Bronchial epithelial cell (primary cell): ENCODE measurements at regions not wholly inside any gene's neighbourhood (a gene's known extent, or its start where the extent isn't known, plus 50 kb on each side); places are given as distances from the start of the nearest gene placed in this dataset.

ENCODE experiments used
- DNase-seq: peaks from one replicate; pipeline ENCODE4 v3.0.0-alpha.2; 2010; ENCODE audit warnings: low read depth
- FAIRE-seq: peaks from 2 replicates; lab custom pipeline; 2011; peaks lifted over from hg19 to GRCh38; lab: Jason Lieb, UNC
- H3K27me3 ChIP-seq: 2 replicates; pipeline ENCODE4 v1.5.1; 2011; ENCODE audit warnings: low read length; ENCODE audit not compliant: control insufficient read depth, insufficient read depth
- H3K36me3 ChIP-seq: 2 replicates; pipeline ENCODE4 v1.5.1; 2011; ENCODE audit warnings: low read length; ENCODE audit not compliant: control insufficient read depth, insufficient read depth
- H3K4me3 ChIP-seq: 2 replicates; pipeline ENCODE4 v1.5.1; 2011; ENCODE audit warnings: mild to moderate bottlenecking, low read depth, low read length, control low read depth
- TF ChIP-seq, protein P1 (sequence below): IDR thresholded peaks from 2 replicates; pipeline ENCODE4 v1.5.1; 2011; ENCODE audit warnings: mild to moderate bottlenecking, moderate library complexity, low read length, control low read depth, inconsistent platforms; ENCODE audit not compliant: insufficient read depth, severe bottlenecking

DNA sequence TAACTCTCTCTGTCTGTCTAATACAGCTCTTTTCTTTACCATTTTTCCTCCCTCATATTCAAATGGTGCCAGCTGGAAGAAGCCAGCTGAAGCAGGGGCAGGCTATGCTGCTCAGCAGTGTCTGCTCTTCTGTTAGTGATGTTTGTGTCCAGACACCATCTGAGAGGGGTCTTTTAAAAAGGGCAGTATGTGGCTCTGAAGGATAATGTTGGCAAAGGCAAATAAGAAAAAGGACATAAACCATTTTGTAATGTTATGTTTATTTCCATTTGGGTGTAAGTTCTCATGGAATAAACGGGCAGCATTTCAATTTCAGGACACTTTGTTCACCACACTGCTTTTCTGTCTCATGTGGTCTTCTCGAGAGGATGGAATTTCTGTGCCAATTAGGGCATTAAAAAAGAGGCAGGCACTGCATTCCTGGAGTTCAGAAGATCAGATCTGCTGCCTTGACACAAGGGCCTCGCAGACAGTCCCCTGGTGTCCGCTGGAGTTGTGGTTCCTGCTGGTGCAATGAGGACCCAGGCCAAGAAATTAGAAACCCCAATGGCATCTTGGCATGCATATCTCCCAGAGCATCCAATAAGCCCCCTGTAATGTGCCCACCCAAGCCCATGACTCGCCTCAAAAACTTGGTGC, 109.0 kb upstream of the ELMO1 start:
- Histone ChIP-seq H3K36me3 (no peaks in the 10 kb centered on the region), H3K4me3 (no peak overlapping the region), H3K27me3 (peaks cover 3% of the 10 kb centered on the region)
- TF ChIP-seq, protein P1, sequence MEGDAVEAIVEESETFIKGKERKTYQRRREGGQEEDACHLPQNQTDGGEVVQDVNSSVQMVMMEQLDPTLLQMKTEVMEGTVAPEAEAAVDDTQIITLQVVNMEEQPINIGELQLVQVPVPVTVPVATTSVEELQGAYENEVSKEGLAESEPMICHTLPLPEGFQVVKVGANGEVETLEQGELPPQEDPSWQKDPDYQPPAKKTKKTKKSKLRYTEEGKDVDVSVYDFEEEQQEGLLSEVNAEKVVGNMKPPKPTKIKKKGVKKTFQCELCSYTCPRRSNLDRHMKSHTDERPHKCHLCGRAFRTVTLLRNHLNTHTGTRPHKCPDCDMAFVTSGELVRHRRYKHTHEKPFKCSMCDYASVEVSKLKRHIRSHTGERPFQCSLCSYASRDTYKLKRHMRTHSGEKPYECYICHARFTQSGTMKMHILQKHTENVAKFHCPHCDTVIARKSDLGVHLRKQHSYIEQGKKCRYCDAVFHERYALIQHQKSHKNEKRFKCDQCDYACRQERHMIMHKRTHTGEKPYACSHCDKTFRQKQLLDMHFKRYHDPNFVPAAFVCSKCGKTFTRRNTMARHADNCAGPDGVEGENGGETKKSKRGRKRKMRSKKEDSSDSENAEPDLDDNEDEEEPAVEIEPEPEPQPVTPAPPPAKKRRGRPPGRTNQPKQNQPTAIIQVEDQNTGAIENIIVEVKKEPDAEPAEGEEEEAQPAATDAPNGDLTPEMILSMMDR, result no peak
- DNase-seq (no peak), FAIRE-seq (peak; percentile 7)

DNA sequence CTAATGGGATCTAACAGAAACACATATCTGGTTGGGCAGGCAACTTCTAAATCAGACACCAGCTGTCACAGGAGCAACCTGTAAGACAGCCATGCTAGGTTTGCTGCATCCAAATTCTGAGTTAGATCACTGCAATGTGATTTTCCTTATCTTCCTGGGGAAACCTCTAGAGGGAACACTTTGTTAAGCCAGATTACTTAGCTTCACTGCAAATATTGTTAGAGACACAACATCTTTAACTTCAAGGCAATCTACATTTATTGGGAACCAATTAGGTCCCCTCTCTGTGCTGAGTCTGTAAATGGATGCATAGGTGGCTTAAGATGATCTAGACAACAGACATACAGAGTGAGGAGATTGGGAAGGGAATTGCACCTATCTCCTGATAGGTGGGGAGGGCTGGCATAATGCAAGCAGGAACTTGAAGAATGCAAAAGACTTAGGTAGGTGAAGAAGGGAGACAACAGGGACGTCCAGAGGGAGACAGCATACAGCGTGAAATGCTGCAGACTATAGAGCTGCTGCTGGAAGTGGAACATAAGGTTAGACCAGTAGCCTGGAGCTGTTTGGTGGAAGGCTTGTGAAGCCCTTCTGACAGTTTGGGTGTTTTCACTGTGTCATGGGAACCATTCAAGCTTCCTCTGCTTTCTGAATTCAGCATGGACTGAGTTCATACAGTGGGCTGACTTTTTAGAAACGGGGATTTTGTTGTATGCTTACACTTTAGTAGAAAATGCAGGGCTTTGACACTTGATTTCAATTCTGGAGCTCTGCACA, 109.8 kb upstream of the ELMO1 start:
- Histone ChIP-seq H3K27me3 (peaks cover 3% of the 10 kb centered on the region), H3K4me3 (no peak overlapping the region), H3K36me3 (no peaks in the 10 kb centered on the region)
- DNase-seq (no peak), FAIRE-seq (no peak)
- TF ChIP-seq, protein P1, result peak; percentile 12

DNA sequence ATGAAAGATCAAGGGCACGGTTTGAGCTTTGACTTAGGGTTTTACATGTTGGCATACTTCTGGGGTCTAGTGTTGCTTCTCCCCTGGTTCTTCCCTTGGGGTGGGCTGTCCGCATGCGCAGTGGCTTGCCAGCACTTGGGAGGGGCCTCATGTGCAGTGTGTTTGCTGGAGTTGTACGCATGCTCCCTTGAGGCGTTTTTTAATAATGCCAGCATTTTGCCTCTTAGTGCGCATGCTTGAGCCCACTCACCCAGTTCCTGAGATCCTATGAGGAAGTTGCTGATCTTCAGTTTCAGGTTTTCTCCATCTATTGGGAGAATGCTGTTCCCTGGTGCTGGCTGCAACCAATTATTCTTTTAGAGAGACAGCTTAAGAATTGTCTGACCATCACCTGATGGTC, 113.4 kb upstream of the GPR141 start:
- TF ChIP-seq, protein P1, result no peak
- no peaks in the 10 kb centered on the region for H3K36me3 ChIP-seq
- no peaks in the 10 kb centered on the region for H3K27me3 ChIP-seq
- H3K4me3 ChIP-seq, result no peak overlapping the region
- DNase-seq (no peak), FAIRE-seq (no peak)

DNA sequence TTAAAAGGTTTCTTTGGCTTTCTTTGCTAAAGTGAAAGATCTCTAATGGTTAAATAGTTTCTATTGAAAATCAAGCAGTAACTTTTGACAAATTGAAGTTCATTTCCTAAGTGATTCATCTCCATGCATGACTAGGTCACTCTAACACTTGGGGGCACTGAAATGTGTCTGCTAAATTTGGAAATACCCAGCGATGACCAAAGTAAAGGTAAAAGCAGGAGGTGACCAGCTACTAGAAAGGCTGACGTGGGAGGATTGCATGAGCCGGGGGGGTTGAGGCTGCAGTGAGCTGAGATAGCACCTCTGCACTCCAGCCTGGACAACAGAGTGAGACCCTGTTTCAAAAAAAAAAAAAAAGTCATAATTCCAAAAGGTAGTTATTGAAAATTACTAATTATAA, 111.8 kb upstream of the GPR141 start:
- Histone ChIP-seq H3K36me3 (no peaks in the 10 kb centered on the region), H3K4me3 (no peak overlapping the region), H3K27me3 (no peaks in the 10 kb centered on the region)
- TF ChIP-seq, protein P1, result no peak
- DNase-seq (no peak), FAIRE-seq (no peak)

DNA sequence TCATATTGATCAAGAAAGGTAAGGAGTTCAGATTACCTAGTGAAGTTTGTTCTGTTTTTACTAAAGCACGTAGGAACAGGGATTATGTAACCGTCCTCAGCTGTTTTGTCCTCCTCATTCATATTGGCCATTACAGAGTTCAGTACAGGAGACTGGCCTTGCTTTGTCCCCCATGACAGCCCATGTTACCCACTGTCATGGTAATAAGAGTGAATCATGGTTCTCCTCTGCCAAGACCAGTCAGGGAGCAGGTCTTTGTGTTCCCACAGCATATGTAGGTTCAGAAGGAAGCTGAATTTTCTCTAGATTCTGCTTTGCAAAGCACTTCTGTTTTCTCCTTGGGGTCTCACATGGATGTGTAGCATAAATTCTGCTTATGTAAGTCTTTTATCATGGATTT, 106.2 kb upstream of the GPR141 start:
- H3K36me3 ChIP-seq, result no peaks in the 10 kb centered on the region
- DNase-seq (no peak), FAIRE-seq (no peak)
- no peak overlapping the region for H3K4me3 ChIP-seq
- H3K27me3 ChIP-seq, result no peaks in the 10 kb centered on the region
- TF ChIP-seq, protein P1, result no peak
